Fibroblast of lung (primary cell): ENCODE measurements at regions not wholly inside any gene's neighbourhood (a gene's known extent, or its start where the extent isn't known, plus 50 kb on each side); places are given as distances from the start of the nearest gene placed in this dataset.
"Not testable (repeated sequence)": the region's sequence is repeated elsewhere in the genome, so short reads cannot be mapped to it uniquely, and the experiment has no call there.

Source experiments
- CTCF ChIP-seq, 2 donors: IDR thresholded peaks in 1 of 2; conservative IDR thresholded peaks in 1 of 2; 1 replicate in 1 of 2; 2 replicates in 1 of 2; pipeline ENCODE4 v1.5.1; 2011 to 2012; ENCODE audit warnings: low read length in 2 of 2, control low read depth in 1 of 2, inconsistent platforms in 1 of 2, low read depth in 1 of 2, mild to moderate bottlenecking in 1 of 2
- EZH2 ChIP-seq: IDR thresholded peaks from 2 replicates; pipeline ENCODE4 v1.5.1; 2012; ENCODE audit warnings: low read length, control low read depth, mild to moderate bottlenecking; ENCODE audit errors: missing control alignments

GRCh38 chr1:120240181-120240580 lies 63.9 kb upstream of the SEC22B start:
- TF ChIP-seq CTCF (conservative IDR thresholded peaks at IDR 0.05 in 1 of 2, IDR thresholded peaks at IDR 0.05 in 1 of 2; ENCODE audit: low read depth in 1 of 2, low read length in 2 of 2); EZH2: not testable (repeated sequence)
